GM19193 (cell line): ENCODE measurements at regions not wholly inside any gene's neighbourhood (a gene's known extent, or its start where the extent isn't known, plus 50 kb on each side); places are given as distances from the start of the nearest gene placed in this dataset.

Experiments used
- POLR2A ChIP-seq: IDR thresholded peaks from 4 replicates; pipeline ENCODE4 v1.6.1; 2011; ENCODE audit not compliant: insufficient read depth, insufficient read length; ENCODE audit errors: extremely low read depth

DNA sequence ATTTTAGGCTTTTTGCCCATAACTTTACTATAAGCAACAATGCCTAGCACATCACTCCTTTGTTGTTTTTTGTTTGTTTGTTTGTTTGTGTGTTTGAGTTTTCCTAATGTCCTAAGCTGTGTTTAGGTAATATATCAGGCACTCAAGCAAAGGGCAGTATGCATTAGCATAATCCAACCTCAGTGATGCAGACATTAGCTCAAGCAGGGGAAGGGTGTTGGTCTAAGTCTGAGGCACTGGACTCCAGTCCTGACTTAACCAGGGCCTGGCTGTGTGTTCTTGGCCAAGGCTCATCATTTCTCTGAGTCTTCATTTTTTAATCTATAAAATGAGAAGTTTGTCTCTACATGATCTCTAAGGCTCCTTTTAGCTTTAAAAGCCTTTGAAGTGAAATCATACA lies 65.9 kb upstream of the RFC3 start:
- TF ChIP-seq POLR2A: no peak

- no peak for TF ChIP-seq POLR2A
Observed at GRCh38 chr13:33752597-33752996, 65.4 kb upstream of the RFC3 start.

- no peak for TF ChIP-seq POLR2A
Observed at GRCh38 chr13:33756929-33757328, 61.0 kb upstream of the RFC3 start.

DNA sequence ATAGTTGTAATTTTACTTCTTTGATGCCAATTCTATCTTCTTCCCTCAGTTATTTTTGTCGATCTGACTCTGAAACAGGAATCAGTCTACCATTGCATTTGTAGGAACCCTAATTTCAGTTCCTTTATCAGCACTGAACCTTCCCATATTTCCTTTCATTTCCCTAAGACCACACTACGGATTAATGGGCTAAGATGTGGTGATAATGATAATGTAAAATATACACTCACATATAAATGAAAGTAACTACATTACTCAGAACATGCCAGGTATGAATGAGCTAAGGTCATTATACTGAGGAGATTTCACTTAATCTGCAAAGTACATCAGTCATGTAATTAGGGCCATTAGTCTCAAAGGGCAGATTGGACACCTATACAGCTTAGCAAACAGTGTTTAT lies 60.2 kb upstream of the RFC3 start:
- TF ChIP-seq POLR2A: no peak

- TF ChIP-seq POLR2A: no peak
Observed at GRCh38 chr13:33758113-33758512, 59.8 kb upstream of the RFC3 start.

GRCh38 chr13:33761740-33762139 lies 56.2 kb upstream of the RFC3 start:
- TF ChIP-seq POLR2A: no peak

- no peak for TF ChIP-seq POLR2A
Observed at GRCh38 chr13:33763021-33763420, 54.9 kb upstream of the RFC3 start.

GRCh38 chr13:33764716-33765115 lies 53.2 kb upstream of the RFC3 start:
- no peak for TF ChIP-seq POLR2A

- no peak for TF ChIP-seq POLR2A
Observed at GRCh38 chr13:33766329-33767123, 51.4 kb upstream of the RFC3 start.

- no peak for TF ChIP-seq POLR2A
Observed at GRCh38 chr13:33767140-33767539, 50.8 kb upstream of the RFC3 start.
